DND-41 (cell line): ENCODE measurements at regions not wholly inside any gene's neighbourhood (a gene's known extent, or its start where the extent isn't known, plus 50 kb on each side); places are given as distances from the start of the nearest gene placed in this dataset.

Source experiments
- ATAC-seq: fragments of 200-7000 bp; cut with Tn5 transposase; 3 replicates; pipeline ENCODE4 v1.9.1; 2021; ENCODE audit warnings: low read depth; ENCODE audit not compliant: insufficient read depth
- DNase-seq: peaks from one replicate; pipeline ENCODE4 v3.0.0-alpha.2; 2020
- H2AFZ ChIP-seq: 2 replicates; pipeline ENCODE4 v1.6.0; 2012; ENCODE audit warnings: low read depth, low read length
- H3K27ac ChIP-seq: 2 replicates; pipeline ENCODE4 v1.5.1; 2012; ENCODE audit warnings: low read length, inconsistent platforms
- H3K27me3 ChIP-seq: fragments of 200-600 bp; sonication (generic); 2 replicates; pipeline ENCODE4 v1.6.0; 2012; ENCODE audit warnings: low read length, mild to moderate bottlenecking, inconsistent platforms; ENCODE audit not compliant: insufficient read depth, poor library complexity
- H3K36me3 ChIP-seq: 2 replicates; pipeline ENCODE4 v1.5.1; 2012; ENCODE audit warnings: low read length, inconsistent platforms; ENCODE audit not compliant: insufficient read depth
- H3K4me1 ChIP-seq: 2 replicates; pipeline ENCODE4 v1.5.1; 2012; ENCODE audit warnings: mild to moderate bottlenecking, low read length; ENCODE audit not compliant: insufficient read depth
- H3K4me2 ChIP-seq: 2 replicates; pipeline ENCODE4 v1.6.0; 2012; ENCODE audit warnings: mild to moderate bottlenecking, moderate library complexity, low read length, inconsistent platforms; ENCODE audit not compliant: insufficient read depth
- H3K4me3 ChIP-seq, 2 experiments: fragments of 200-600 bp in 1 of 2; shearing (Covaris generic) in 1 of 2; 2 replicates each; pipeline ENCODE4 v1.5.1; 2012 to 2016; ENCODE audit warnings: inconsistent platforms in 2 of 2, low read length in 2 of 2, mild to moderate bottlenecking in 2 of 2, low read depth in 1 of 2, moderate library complexity in 1 of 2
- H3K79me2 ChIP-seq: 2 replicates; pipeline ENCODE4 v1.6.0; 2012; ENCODE audit warnings: low read length, inconsistent platforms; ENCODE audit not compliant: insufficient read depth
- H3K9ac ChIP-seq: 2 replicates; pipeline ENCODE4 v1.6.0; 2012; ENCODE audit warnings: low read depth, mild to moderate bottlenecking, inconsistent platforms, low read length, moderate library complexity
- H3K9me3 ChIP-seq: 2 replicates; pipeline ENCODE4 v1.5.1; 2012; ENCODE audit warnings: low read length, moderate library complexity, mild to moderate bottlenecking, inconsistent platforms; ENCODE audit not compliant: insufficient read depth, severe bottlenecking
- H4K20me1 ChIP-seq: 2 replicates; pipeline ENCODE4 v1.6.0; 2012; ENCODE audit warnings: low read length; ENCODE audit not compliant: insufficient read depth
- EZH2 ChIP-seq: IDR thresholded peaks from 3 replicates; pipeline ENCODE4 v1.6.1; 2012; ENCODE audit warnings: borderline replicate concordance, low read depth, mild to moderate bottlenecking, moderate library complexity, low read length, inconsistent platforms; ENCODE audit not compliant: severe bottlenecking
- TF ChIP-seq, protein P1 (sequence below): IDR thresholded peaks from 2 replicates; pipeline ENCODE4 v1.5.1; 2012; ENCODE audit warnings: borderline replicate concordance, low read length, moderate library complexity, mild to moderate bottlenecking; ENCODE audit not compliant: poor library complexity, severe bottlenecking; ENCODE audit errors: extremely low read depth

DNA sequence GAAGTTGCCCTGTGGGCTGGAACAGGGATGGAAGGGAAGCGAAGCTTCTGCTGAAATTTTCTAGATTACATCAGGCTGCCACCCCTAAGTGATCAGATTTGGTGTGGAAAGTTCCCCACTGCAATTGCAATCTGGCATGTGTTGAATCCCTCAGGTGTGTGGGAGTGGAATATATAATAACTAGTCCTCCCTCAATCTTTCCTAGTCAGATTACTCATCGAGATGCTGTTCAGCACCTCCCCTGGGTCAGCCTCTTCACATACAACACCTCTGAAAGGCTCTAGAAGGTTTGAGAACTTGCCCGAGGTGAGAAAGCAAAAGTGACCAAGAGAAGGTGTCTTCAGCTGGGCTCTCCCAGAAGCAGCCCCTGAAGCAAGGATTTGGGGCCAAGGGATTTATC, 336.8 kb downstream of the BCOR start:
- H3K27me3 ChIP-seq: no peaks in the 10 kb centered on the region
- ATAC-seq (no peak), DNase-seq (no peak)
- H3K4me1 ChIP-seq: peaks cover 6% of the 10 kb centered on the region
- no peaks in the 10 kb centered on the region for H3K36me3 ChIP-seq
- H3K79me2 ChIP-seq: no peaks in the 10 kb centered on the region
- no peak overlapping the region for H2AFZ ChIP-seq
- H3K27ac ChIP-seq: no peak overlapping the region
- H3K9me3 ChIP-seq: no peaks in the 10 kb centered on the region
- TF ChIP-seq EZH2: no peak
- TF ChIP-seq, protein P1, sequence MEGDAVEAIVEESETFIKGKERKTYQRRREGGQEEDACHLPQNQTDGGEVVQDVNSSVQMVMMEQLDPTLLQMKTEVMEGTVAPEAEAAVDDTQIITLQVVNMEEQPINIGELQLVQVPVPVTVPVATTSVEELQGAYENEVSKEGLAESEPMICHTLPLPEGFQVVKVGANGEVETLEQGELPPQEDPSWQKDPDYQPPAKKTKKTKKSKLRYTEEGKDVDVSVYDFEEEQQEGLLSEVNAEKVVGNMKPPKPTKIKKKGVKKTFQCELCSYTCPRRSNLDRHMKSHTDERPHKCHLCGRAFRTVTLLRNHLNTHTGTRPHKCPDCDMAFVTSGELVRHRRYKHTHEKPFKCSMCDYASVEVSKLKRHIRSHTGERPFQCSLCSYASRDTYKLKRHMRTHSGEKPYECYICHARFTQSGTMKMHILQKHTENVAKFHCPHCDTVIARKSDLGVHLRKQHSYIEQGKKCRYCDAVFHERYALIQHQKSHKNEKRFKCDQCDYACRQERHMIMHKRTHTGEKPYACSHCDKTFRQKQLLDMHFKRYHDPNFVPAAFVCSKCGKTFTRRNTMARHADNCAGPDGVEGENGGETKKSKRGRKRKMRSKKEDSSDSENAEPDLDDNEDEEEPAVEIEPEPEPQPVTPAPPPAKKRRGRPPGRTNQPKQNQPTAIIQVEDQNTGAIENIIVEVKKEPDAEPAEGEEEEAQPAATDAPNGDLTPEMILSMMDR: no peak
- H3K4me3 ChIP-seq: no peak overlapping the region
- H4K20me1 ChIP-seq: no peaks in the 10 kb centered on the region
- no peak overlapping the region for H3K4me2 ChIP-seq
- H3K9ac ChIP-seq: no peak overlapping the region

DNA sequence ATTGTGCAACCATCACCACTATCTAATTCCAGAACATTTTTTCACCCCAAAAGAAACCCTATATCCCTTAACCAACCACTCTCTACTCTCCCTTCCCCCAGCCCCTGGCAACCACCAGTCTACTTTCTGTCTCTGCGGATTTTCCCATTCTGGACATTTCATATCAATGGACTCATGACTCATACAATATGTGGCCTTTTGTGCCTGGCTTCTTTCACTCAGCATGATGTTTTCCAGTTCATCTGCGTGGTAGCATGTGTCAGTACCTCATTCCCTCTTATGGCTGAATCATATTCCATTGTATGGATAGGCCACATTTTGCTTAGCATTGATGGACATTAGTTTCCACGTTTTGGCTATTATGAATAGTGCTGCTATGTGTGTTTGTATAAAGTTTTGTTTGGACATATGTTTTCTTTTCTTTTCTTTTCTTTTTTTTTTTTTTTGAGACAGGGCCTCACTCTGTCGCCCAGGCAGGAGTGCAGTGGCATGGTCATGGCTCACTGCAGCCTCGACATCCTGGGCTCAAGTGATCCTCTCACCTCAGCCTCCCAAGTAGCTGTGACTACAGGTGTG, 335.4 kb downstream of the BCOR start:
- H3K27ac ChIP-seq: no peak overlapping the region
- no peak for ATAC-seq
- DNase-seq: no peak
- H3K9me3 ChIP-seq: no peaks in the 10 kb centered on the region
- H3K27me3 ChIP-seq: no peaks in the 10 kb centered on the region
- H2AFZ ChIP-seq: no peak overlapping the region
- H3K36me3 ChIP-seq: no peaks in the 10 kb centered on the region
- no peak for TF ChIP-seq EZH2
- TF ChIP-seq, protein P1: no peak
- no peaks in the 10 kb centered on the region for H3K79me2 ChIP-seq
- peaks cover 17% of the 10 kb centered on the region for H3K4me1 ChIP-seq
- no peak overlapping the region for H3K9ac ChIP-seq
- no peak overlapping the region for H3K4me2 ChIP-seq
- H4K20me1 ChIP-seq: no peaks in the 10 kb centered on the region
- no peak overlapping the region for H3K4me3 ChIP-seq

DNA sequence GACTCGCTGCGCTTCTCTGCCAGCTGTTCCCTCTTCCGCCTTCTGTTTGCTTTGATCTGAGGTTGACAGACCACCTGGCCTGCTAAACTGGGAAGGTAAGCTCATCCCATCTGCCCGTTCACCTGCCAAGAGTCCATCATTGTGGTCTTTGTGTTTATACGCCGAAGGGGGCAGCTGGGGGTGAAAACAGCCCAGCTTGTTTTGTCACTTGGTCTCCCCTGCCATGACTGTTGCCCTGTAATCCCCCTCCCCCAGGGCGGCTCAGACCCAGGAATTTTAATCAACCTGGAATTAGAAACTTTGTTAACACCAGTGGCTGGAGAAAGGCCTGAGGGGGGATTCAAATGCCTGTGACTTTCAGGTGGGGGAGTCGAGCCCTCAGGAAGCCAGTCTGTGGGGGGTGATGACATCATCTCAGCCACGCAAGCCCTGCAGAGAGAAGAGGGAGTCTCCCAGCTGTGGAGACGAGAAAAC, 333.3 kb downstream of the BCOR start:
- ATAC-seq (no peak), DNase-seq (peak; percentile 13)
- no peak overlapping the region for H2AFZ ChIP-seq
- H3K36me3 ChIP-seq: no peaks in the 10 kb centered on the region
- no peak overlapping the region for H3K9ac ChIP-seq
- no peak overlapping the region for H3K4me2 ChIP-seq
- no peak overlapping the region for H3K4me3 ChIP-seq
- TF ChIP-seq, protein P1: no peak
- TF ChIP-seq EZH2: no peak
- H3K27ac ChIP-seq: no peak overlapping the region
- no peaks in the 10 kb centered on the region for H3K27me3 ChIP-seq
- no peaks in the 10 kb centered on the region for H4K20me1 ChIP-seq
- H3K9me3 ChIP-seq: no peaks in the 10 kb centered on the region
- peaks cover 17% of the 10 kb centered on the region for H3K4me1 ChIP-seq
- no peaks in the 10 kb centered on the region for H3K79me2 ChIP-seq

DNA sequence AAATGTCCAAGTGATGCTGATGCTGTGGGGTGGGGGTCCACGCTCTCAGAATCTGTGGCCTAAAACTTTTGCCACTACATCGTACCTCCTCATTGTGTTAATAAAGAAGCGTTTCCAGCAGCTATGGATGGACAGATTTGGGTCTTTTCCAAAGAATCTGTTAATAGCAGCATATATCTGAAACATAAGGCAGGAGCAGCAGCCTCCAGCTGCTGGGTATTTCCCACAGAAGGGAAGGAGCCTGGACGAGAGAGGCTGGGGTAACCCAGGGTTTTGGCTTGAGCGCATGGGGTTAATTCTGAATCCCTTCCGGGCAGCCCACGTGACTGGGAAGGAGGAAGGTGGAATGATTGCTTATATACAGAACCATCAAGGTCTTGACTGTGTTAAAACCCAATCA, 332.4 kb downstream of the BCOR start:
- no peak overlapping the region for H2AFZ ChIP-seq
- no peak overlapping the region for H3K27ac ChIP-seq
- H3K9me3 ChIP-seq: no peaks in the 10 kb centered on the region
- H3K27me3 ChIP-seq: no peaks in the 10 kb centered on the region
- H3K4me1 ChIP-seq: peaks cover 17% of the 10 kb centered on the region
- H3K36me3 ChIP-seq: no peaks in the 10 kb centered on the region
- H4K20me1 ChIP-seq: no peaks in the 10 kb centered on the region
- H3K4me2 ChIP-seq: no peak overlapping the region
- H3K4me3 ChIP-seq: no peak overlapping the region
- no peak overlapping the region for H3K9ac ChIP-seq
- H3K79me2 ChIP-seq: no peaks in the 10 kb centered on the region
- no peak for DNase-seq
- ATAC-seq: no peak
- TF ChIP-seq, protein P1: no peak
- TF ChIP-seq EZH2: no peak
